Stomach (tissue), 8 donors: ENCODE measurements at regions not wholly inside any gene's neighbourhood (a gene's known extent, or its start where the extent isn't known, plus 50 kb on each side); places are given as distances from the start of the nearest gene placed in this dataset.

Experiments used
- DNase-seq, 2 donors: peaks; one replicate each; pipeline versions ENCODE4 v3.0.0 to v3.0.0-alpha.2; 2013 to 2019
- H3K27ac ChIP-seq, 5 donors: fragments of 200-600 bp in 4 of 5; sonication (generic) in 4 of 5; one replicate each; pipeline ENCODE4 v1.5.1; 2013 to 2019; ENCODE audit warnings: mild to moderate bottlenecking in 1 of 5, moderate library complexity in 1 of 5
- H3K27me3 ChIP-seq, 3 donors: fragments of 200-600 bp; sonication (generic); one replicate each; pipeline ENCODE4 v1.5.1; 2017 to 2019; ENCODE audit warnings: mixed run types in 1 of 3
- H3K36me3 ChIP-seq, 4 donors: fragments of 200-600 bp; sonication (generic); 1 replicate in 3 of 4; 2 replicates in 1 of 4; pipeline ENCODE4 v1.5.1; 2016 to 2019
- H3K4me1 ChIP-seq, 4 donors: fragments of 200-600 bp; sonication (generic); one replicate each; pipeline ENCODE4 v1.5.1; 2016 to 2019
- H3K4me3 ChIP-seq, 4 donors: fragments of 200-600 bp; sonication (generic) in 3 of 4; one replicate each; pipeline ENCODE4 v1.5.1; 2016 to 2019; ENCODE audit warnings: mild to moderate bottlenecking in 1 of 4
- H3K9me3 ChIP-seq, 4 donors: fragments of 200-600 bp; sonication (generic); one replicate each; pipeline ENCODE4 v1.5.1; 2016 to 2019
- EP300 ChIP-seq: sonication (generic); formaldehyde crosslinking; IDR thresholded peaks from one replicate; pipeline ENCODE4 v1.6.1; 2017; ENCODE audit warnings: antibody characterized with exemption
- POLR2A ChIP-seq, 4 donors: fragments of 450-650 bp; IDR thresholded peaks; one replicate each; pipeline ENCODE4 v1.6.1; 2016; ENCODE audit warnings: antibody characterized with exemption in 4 of 4, control low read depth in 2 of 4, mild to moderate bottlenecking in 1 of 4, moderate library complexity in 1 of 4
- POLR2AphosphoS5 ChIP-seq, 3 donors: sonication (generic); formaldehyde crosslinking; IDR thresholded peaks; one replicate each; pipeline ENCODE4 v1.6.1; 2016; ENCODE audit warnings: antibody characterized with exemption in 3 of 3
- WGBS, 5 donors: extraction: QIAGEN DNeasy Blood & Tissue Kit in 3 of 5; methylation state at CpG; one replicate each; pipeline versions ENCODE4 v1.1.5 to v1.1.7; 2013 to 2018; 5-methylcytosine and 5-hydroxymethylcytosine counted together
- intact Hi-C: fragments of 100-400 bp; cut with DNase I; formaldehyde crosslinking; loops from one replicate; pipeline ENCODE4 v1.15.1; 2023; ENCODE audit warnings: low total_unique reads
- TF ChIP-seq, protein P1 (sequence below), 7 experiments: fragments of 450-650 bp in 4 of 7; fragments of 200-600 bp in 3 of 7; sonication (generic) in 3 of 7; IDR thresholded peaks; one replicate each; pipeline ENCODE4 v1.5.1; 2016 to 2019; ENCODE audit warnings: antibody characterized with exemption in 7 of 7, control low read depth in 2 of 7, mild to moderate bottlenecking in 1 of 7
- donor health status: healthy with polysubstance abuse.
- donor health status: Bipolar disorder and iron deficiency.
- donor health status: healthy.

DNA sequence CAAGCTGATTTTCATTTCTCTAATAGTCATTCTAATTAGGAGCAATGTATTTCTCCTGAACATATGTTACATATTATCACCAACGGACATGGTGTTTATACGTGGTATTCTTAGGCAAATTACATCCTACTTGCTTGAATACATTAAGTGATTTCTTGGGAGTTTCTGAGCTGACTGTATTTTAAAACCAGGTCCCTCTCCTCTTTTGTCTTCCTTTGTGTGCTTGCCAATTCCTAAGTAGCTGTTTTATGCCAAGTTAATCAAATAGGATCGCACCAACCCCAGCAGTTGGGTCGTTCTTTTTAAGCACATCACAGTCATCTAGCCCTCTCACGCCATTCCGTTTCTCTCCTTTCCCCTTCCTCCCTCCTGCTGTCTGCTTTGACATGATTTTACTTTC, 75.4 kb upstream of the MAP2 start:
- H3K9me3 ChIP-seq: no peaks in the 10 kb centered on the region
- H3K27ac ChIP-seq: no peak overlapping the region
- intact Hi-C loops: loop anchor here (10.0 kb wide), 1 partner anchor 66 kb away; no protein-coding TSS in a partner anchor
- H3K4me1 ChIP-seq: no peaks in the 10 kb centered on the region
- H3K36me3 ChIP-seq: no peaks in the 10 kb centered on the region
- no peak for DNase-seq
- H3K27me3 ChIP-seq: no peaks in the 10 kb centered on the region
- no peak overlapping the region for H3K4me3 ChIP-seq
- 47 to 60% (median 52%) methylated on average over 5 to 6 of the region's 6 CpGs for WGBS, 5 donors
- TF ChIP-seq POLR2A (IDR thresholded peaks at IDR 0.05): no peak
- TF ChIP-seq EP300: no peak
- TF ChIP-seq POLR2AphosphoS5 (IDR thresholded peaks at IDR 0.05): no peak
- TF ChIP-seq, protein P1, sequence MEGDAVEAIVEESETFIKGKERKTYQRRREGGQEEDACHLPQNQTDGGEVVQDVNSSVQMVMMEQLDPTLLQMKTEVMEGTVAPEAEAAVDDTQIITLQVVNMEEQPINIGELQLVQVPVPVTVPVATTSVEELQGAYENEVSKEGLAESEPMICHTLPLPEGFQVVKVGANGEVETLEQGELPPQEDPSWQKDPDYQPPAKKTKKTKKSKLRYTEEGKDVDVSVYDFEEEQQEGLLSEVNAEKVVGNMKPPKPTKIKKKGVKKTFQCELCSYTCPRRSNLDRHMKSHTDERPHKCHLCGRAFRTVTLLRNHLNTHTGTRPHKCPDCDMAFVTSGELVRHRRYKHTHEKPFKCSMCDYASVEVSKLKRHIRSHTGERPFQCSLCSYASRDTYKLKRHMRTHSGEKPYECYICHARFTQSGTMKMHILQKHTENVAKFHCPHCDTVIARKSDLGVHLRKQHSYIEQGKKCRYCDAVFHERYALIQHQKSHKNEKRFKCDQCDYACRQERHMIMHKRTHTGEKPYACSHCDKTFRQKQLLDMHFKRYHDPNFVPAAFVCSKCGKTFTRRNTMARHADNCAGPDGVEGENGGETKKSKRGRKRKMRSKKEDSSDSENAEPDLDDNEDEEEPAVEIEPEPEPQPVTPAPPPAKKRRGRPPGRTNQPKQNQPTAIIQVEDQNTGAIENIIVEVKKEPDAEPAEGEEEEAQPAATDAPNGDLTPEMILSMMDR (IDR thresholded peaks at IDR 0.05): no peak

DNA sequence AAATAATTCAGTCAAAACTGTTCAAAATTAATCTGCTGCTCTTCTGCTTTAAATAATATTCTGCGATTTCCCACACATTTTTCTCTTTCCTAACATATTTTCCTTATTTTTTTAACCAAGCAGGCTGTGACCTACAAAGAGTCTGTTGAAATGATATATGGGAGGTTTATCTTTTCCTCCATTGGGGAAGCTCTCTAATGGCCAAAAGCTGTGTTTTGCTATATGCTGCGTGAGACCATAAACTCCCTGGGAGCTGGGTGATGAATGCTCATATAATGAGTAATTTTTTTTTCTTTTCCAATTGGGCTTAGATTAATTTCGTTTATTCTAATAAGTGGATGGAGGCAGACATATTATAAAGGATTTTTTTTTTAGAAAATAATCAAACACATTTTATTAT, 72.2 kb upstream of the MAP2 start:
- no peaks in the 10 kb centered on the region for H3K36me3 ChIP-seq
- H3K9me3 ChIP-seq: no peaks in the 10 kb centered on the region
- DNase-seq: peak in 1 of 2 donors; percentile 2
- H3K4me3 ChIP-seq: no peak overlapping the region
- intact Hi-C loops: no loop called here
- H3K27me3 ChIP-seq: no peaks in the 10 kb centered on the region
- TF ChIP-seq POLR2A (IDR thresholded peaks at IDR 0.05) (no peak), EP300 (no peak), POLR2AphosphoS5 (IDR thresholded peaks at IDR 0.05) (no peak)
- TF ChIP-seq, protein P1 (IDR thresholded peaks at IDR 0.05): no peak
- H3K4me1 ChIP-seq: no peaks in the 10 kb centered on the region
- 51 to 66% (median 63%) methylated on average over 3 of the region's 3 CpGs for WGBS, 5 donors
- H3K27ac ChIP-seq: no peak overlapping the region

DNA sequence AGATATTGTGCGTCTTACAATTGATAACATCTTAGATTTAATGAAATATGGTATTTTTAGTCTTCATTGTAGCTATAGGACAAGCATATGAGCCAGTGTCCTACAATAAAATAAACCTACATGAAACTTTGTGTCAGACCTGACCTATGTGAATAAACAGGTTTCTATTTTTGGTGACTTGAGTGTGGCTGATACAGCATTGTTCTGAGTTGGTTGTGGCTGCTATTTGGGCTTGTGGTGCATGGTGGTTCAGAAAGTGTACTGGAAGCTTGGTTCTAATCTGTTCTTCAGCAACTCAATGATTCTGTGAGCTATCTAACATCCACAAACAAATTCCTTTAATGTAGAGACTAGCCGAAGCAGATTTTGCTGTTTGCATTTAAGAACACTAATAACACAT, 64.9 kb upstream of the MAP2 start:
- no peak overlapping the region for H3K4me3 ChIP-seq
- DNase-seq: no peak
- H3K9me3 ChIP-seq: no peaks in the 10 kb centered on the region
- no peak overlapping the region for H3K27ac ChIP-seq
- H3K36me3 ChIP-seq: no peaks in the 10 kb centered on the region
- WGBS, 5 donors: 65 to 77% (median 71%) methylated on average over 2 of the region's 2 CpGs
- no peaks in the 10 kb centered on the region for H3K27me3 ChIP-seq
- no peak for TF ChIP-seq EP300
- TF ChIP-seq, protein P1 (IDR thresholded peaks at IDR 0.05): no peak
- TF ChIP-seq POLR2A (IDR thresholded peaks at IDR 0.05): no peak
- TF ChIP-seq POLR2AphosphoS5 (IDR thresholded peaks at IDR 0.05): no peak
- H3K4me1 ChIP-seq: no peaks in the 10 kb centered on the region
- intact Hi-C loops: no loop called here

DNA sequence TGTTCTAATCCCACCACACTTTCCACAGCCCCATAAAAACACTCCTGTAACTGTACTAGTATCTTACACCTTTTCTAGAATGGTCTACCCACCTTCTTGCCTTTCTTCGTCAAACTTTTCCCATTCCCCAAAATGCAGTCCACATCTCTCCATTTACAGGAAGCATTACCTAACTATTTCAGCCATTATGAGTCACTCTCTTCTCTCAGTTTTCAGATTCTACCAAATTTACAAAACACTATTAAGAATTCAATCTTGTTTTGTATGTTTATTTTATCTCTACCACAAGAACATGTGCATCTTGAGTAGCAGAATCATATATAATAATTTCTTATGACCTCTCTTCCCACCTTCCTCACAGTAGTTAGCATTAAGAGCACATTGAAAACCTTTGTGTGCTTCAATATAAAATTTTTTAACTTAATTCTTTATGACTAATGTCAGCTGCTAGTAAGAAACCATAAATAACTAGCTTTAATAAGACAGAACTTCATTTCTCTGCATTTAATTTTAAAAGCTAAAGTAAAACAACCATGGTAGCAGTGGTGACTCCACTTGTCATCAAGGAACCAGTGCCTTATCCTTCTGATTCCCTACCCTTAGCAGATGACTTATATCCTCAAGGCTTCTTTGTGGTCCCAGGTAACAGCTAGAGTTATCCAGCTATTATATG, 56.6 kb upstream of the MAP2 start:
- H3K9me3 ChIP-seq: no peaks in the 10 kb centered on the region
- no peak overlapping the region for H3K4me3 ChIP-seq
- no peaks in the 10 kb centered on the region for H3K36me3 ChIP-seq
- 78 to 97% (median 95%) methylated on average over 1 of the region's 1 CpG for WGBS, 5 donors
- DNase-seq: no peak
- intact Hi-C loops: no loop called here
- TF ChIP-seq EP300: no peak
- no peak for TF ChIP-seq POLR2A (IDR thresholded peaks at IDR 0.05)
- TF ChIP-seq, protein P1 (IDR thresholded peaks at IDR 0.05): no peak
- TF ChIP-seq POLR2AphosphoS5 (IDR thresholded peaks at IDR 0.05): no peak
- no peaks in the 10 kb centered on the region for H3K27me3 ChIP-seq
- no peak overlapping the region for H3K27ac ChIP-seq
- H3K4me1 ChIP-seq: peaks cover 0 to 10% (median 0%) of the 10 kb centered on the region in 4 donors
